IMR-90 (cell line): ENCODE measurements at regions not wholly inside any gene's neighbourhood (a gene's known extent, or its start where the extent isn't known, plus 50 kb on each side); places are given as distances from the start of the nearest gene placed in this dataset.

Experiments
- ATAC-seq: fragments of 200-7000 bp; cut with Tn5 transposase; 2 replicates; pipeline ENCODE4 v1.9.1; 2020; ENCODE audit warnings: low read depth, mild to moderate bottlenecking, moderate library complexity
- BruUV-seq: library from RNA; stranded (reverse); fragments of 400-500 nt; replicated peaks from 2 replicates; lab custom pipeline; 2021; lab: Mats Ljungman, UMichigan
- CTCF ChIA-PET: fragments of 300-600 bp; formaldehyde crosslinking; extraction: SDS; loops from one replicate; lab custom pipeline; 2021; ENCODE audit warnings: antibody characterized with exemption; lab: Yijun Ruan, JAX
- POLR2A ChIA-PET: fragments of 300-600 bp; sonication (Branson Sonifier 250); formaldehyde crosslinking; loops from one replicate; lab custom pipeline; 2022; ENCODE audit warnings: antibody characterized with exemption; ENCODE audit not compliant: unreplicated experiment; lab: Charles Lee
- DNase-seq: peaks from one replicate; pipeline ENCODE4 v3.0.0; 2013
- H2AFZ ChIP-seq: replicated peaks from 2 replicates; pipeline ENCODE3; 2013; ENCODE audit warnings: low read length, mild to moderate bottlenecking; ENCODE audit not compliant: poor library complexity
- H2AK5ac ChIP-seq: 2 replicates; pipeline ENCODE4 v1.6.1; 2013; ENCODE audit warnings: low read depth, low read length, inconsistent platforms
- H2AK9ac ChIP-seq: replicated peaks from 2 replicates; pipeline ENCODE3; 2013; ENCODE audit warnings: mild to moderate bottlenecking, low read depth, low read length, moderate library complexity; ENCODE audit not compliant: poor library complexity
- H2BK120ac ChIP-seq: 2 replicates; pipeline ENCODE4 v1.6.1; 2013; ENCODE audit warnings: low read depth, low read length, inconsistent platforms
- H2BK15ac ChIP-seq: 3 replicates; pipeline ENCODE4 v1.6.1; 2013; ENCODE audit warnings: low read depth, low read length, inconsistent platforms
- H2BK20ac ChIP-seq: 2 replicates; pipeline ENCODE4 v1.6.1; 2013; ENCODE audit warnings: low read depth, mild to moderate bottlenecking, inconsistent platforms, low read length, moderate library complexity
- H2BK5ac ChIP-seq: 2 replicates; pipeline ENCODE4 v1.6.1; 2013; ENCODE audit warnings: mild to moderate bottlenecking, low read depth, low read length, inconsistent platforms; ENCODE audit not compliant: poor library complexity, severe bottlenecking
- H3K14ac ChIP-seq: replicated peaks from 2 replicates; pipeline ENCODE4 v1.6.1; 2013; ENCODE audit warnings: low read depth, low read length, inconsistent platforms
- H3K18ac ChIP-seq: 2 replicates; pipeline ENCODE4 v1.6.1; 2013; ENCODE audit warnings: low read depth, low read length, control low read depth
- H3K23ac ChIP-seq: 2 replicates; pipeline ENCODE4 v1.6.1; 2013; ENCODE audit warnings: low read depth, low read length, inconsistent platforms
- H3K27ac ChIP-seq: 2 replicates; pipeline ENCODE4 v1.5.1; 2013; ENCODE audit warnings: mild to moderate bottlenecking, control low read depth, low read length; ENCODE audit not compliant: insufficient read depth
- H3K27me3 ChIP-seq: 2 replicates; pipeline ENCODE4 v1.6.1; 2013; ENCODE audit warnings: low read length; ENCODE audit not compliant: control insufficient read depth, insufficient read depth
- H3K36me3 ChIP-seq: 2 replicates; pipeline ENCODE4 v1.6.1; 2013; ENCODE audit warnings: low read length, mixed read lengths; ENCODE audit not compliant: control insufficient read depth, insufficient read depth
- H3K4ac ChIP-seq: 2 replicates; pipeline ENCODE4 v1.6.1; 2013; ENCODE audit warnings: low read depth, low read length, inconsistent platforms
- H3K4me1 ChIP-seq: 2 replicates; pipeline ENCODE4 v1.6.1; 2013; ENCODE audit warnings: low read length, mixed read lengths; ENCODE audit not compliant: control insufficient read depth, insufficient read depth
- H3K4me2 ChIP-seq: 2 replicates; pipeline ENCODE4 v1.6.1; 2013; ENCODE audit warnings: low read depth, mild to moderate bottlenecking, control low read depth, low read length, moderate library complexity
- H3K4me3 ChIP-seq: 2 replicates; pipeline ENCODE4 v1.5.1; 2013; ENCODE audit warnings: low read depth, mild to moderate bottlenecking, control low read depth, low read length, moderate library complexity; ENCODE audit not compliant: insufficient read depth
- H3K56ac ChIP-seq: 2 replicates; pipeline ENCODE4 v1.6.1; 2013; ENCODE audit warnings: low read length, inconsistent platforms; ENCODE audit not compliant: insufficient read depth; ENCODE audit errors: extremely low read depth
- H3K79me1 ChIP-seq, 2 experiments: 2 replicates each; pipeline ENCODE4 v1.6.1; 2013; ENCODE audit warnings: low read length in 2 of 2, inconsistent platforms in 1 of 2, low read depth in 1 of 2
- H3K9ac ChIP-seq: 2 replicates; pipeline ENCODE4 v1.6.1; 2013; ENCODE audit warnings: low read depth, low read length, control low read depth
- H3K9me1 ChIP-seq: 2 replicates; pipeline ENCODE4 v1.6.1; 2013; ENCODE audit warnings: low read length, inconsistent platforms; ENCODE audit not compliant: insufficient read depth
- H3K9me3 ChIP-seq: 2 replicates; pipeline ENCODE4 v1.6.1; 2013; ENCODE audit warnings: low read length; ENCODE audit not compliant: control insufficient read depth, insufficient read depth
- H4K20me1 ChIP-seq: 2 replicates; pipeline ENCODE4 v1.6.1; 2013; ENCODE audit warnings: low read length, inconsistent platforms; ENCODE audit not compliant: insufficient read depth
- H4K5ac ChIP-seq: 2 replicates; pipeline ENCODE4 v1.6.1; 2013; ENCODE audit warnings: mild to moderate bottlenecking, low read depth, low read length, control low read depth
- H4K8ac ChIP-seq, 2 experiments: 2 replicates each; pipeline ENCODE4 v1.6.1; 2013; ENCODE audit warnings: low read depth in 2 of 2, low read length in 2 of 2, control low read depth in 1 of 2, inconsistent platforms in 1 of 2
- H4K91ac ChIP-seq: 2 replicates; pipeline ENCODE4 v1.6.1; 2013; ENCODE audit warnings: low read depth, low read length, inconsistent platforms; ENCODE audit not compliant: insufficient read depth
- CEBPB ChIP-seq: IDR thresholded peaks from 2 replicates; pipeline ENCODE4 v1.6.1; 2012; ENCODE audit warnings: low read depth, low read length, improper control_type of control experiment
- MXI1 ChIP-seq: IDR thresholded peaks from 2 replicates; pipeline ENCODE4 v1.6.1; 2012; ENCODE audit warnings: low read depth, mild to moderate bottlenecking, low read length, moderate library complexity, borderline replicate concordance
- RCOR1 ChIP-seq: IDR thresholded peaks from 2 replicates; pipeline ENCODE4 v1.6.1; 2012; ENCODE audit warnings: mild to moderate bottlenecking, low read length, improper control_type of control experiment; ENCODE audit not compliant: insufficient replicate concordance
- WGBS, 2 experiments: methylation state at CpG; one replicate each; pipeline versions ENCODE4 v1.1.5 to v1.1.7; 2013; ENCODE audit warnings: missing lambda C conversion rate in 2 of 2; ENCODE audit not compliant: insufficient read length in 1 of 2; ENCODE audit errors: extremely low coverage in 2 of 2; 5-methylcytosine and 5-hydroxymethylcytosine counted together
- dilution Hi-C: fragments of 300-500 bp; cut with HindIII; formaldehyde crosslinking; loops from one replicate; pipeline ENCODE4 v1.14.3; 2018; ENCODE audit warnings: low sequenced_read_pairs; ENCODE audit not compliant: unreplicated experiment
- in situ Hi-C: fragments of 300-500 bp; cut with MboI; formaldehyde crosslinking; loops from 3 replicates; pipeline ENCODE4 v1.14.3; 2019; ENCODE audit warnings: low sequenced_read_pairs, inconsistent platforms, mixed read lengths
- intact Hi-C: fragments of 100-400 bp; cut with micrococcal nuclease; formaldehyde crosslinking; loops from 2 replicates; pipeline ENCODE4 v1.10.0; 2022
- TF ChIP-seq, protein P1 (sequence below): conservative IDR thresholded peaks from 2 replicates; pipeline ENCODE4 v1.5.1; 2012; ENCODE audit warnings: mild to moderate bottlenecking, low read depth, low read length, improper control_type of control experiment

DNA sequence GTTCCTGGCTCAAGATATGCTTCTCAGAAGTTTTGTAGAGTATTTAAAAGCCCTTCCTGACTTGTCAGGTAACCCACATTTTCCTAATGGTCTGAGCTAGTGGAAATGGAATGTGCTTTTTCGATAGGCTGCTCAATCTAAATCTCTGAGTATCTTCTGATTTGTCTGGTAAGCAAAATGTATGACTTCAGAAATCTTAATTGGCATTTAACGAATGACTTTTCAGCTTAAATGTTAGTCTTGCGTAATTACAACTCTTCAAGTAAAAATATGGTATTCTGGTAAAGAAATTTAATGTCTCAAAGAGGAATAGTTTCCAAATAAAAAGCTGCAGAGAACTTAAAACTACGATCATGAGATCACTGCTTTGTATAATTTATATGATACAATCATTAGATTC, 379.1 kb downstream of the ANKRD50 start:
- no TSS peak for BruUV-seq
- H3K56ac ChIP-seq: no peak overlapping the region
- no peaks in the 10 kb centered on the region for H3K27me3 ChIP-seq
- no peak overlapping the region for H3K4me3 ChIP-seq
- H2AK9ac ChIP-seq: no peak overlapping the region
- H4K5ac ChIP-seq: no peak overlapping the region
- H3K79me1 ChIP-seq: no peaks in the 10 kb centered on the region
- DNase-seq: no peak
- in situ Hi-C loops: no loop called here
- ChIA-PET POLR2A (interaction anchor here (0.7 kb wide), 1 partner anchor 948 kb away, joined by 3 read pairs; no protein-coding TSS in a partner anchor), CTCF (interaction anchor here (1.1 to 1.6 kb wide), 4 partner anchors 11 to 910 kb away, joined by 3 to 4 read pairs (median 4); no protein-coding TSS in a partner anchor)
- intact Hi-C loops: loop anchor here (10.0 kb wide), 3 partner anchors 311 to 711 kb away; no protein-coding TSS in a partner anchor
- no peak overlapping the region for H3K4ac ChIP-seq
- H2BK5ac ChIP-seq: no peak overlapping the region
- H4K20me1 ChIP-seq: no peaks in the 10 kb centered on the region
- no peak overlapping the region for H4K8ac ChIP-seq
- no peaks in the 10 kb centered on the region for H3K36me3 ChIP-seq
- H2BK15ac ChIP-seq: no peak overlapping the region
- H4K91ac ChIP-seq: no peak overlapping the region
- TF ChIP-seq RCOR1: no peak
- TF ChIP-seq, protein P1, sequence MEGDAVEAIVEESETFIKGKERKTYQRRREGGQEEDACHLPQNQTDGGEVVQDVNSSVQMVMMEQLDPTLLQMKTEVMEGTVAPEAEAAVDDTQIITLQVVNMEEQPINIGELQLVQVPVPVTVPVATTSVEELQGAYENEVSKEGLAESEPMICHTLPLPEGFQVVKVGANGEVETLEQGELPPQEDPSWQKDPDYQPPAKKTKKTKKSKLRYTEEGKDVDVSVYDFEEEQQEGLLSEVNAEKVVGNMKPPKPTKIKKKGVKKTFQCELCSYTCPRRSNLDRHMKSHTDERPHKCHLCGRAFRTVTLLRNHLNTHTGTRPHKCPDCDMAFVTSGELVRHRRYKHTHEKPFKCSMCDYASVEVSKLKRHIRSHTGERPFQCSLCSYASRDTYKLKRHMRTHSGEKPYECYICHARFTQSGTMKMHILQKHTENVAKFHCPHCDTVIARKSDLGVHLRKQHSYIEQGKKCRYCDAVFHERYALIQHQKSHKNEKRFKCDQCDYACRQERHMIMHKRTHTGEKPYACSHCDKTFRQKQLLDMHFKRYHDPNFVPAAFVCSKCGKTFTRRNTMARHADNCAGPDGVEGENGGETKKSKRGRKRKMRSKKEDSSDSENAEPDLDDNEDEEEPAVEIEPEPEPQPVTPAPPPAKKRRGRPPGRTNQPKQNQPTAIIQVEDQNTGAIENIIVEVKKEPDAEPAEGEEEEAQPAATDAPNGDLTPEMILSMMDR: no peak
- peak; percentile 72 for TF ChIP-seq CEBPB
- TF ChIP-seq MXI1: no peak
- no peaks in the 10 kb centered on the region for H3K9me1 ChIP-seq
- H2BK20ac ChIP-seq: no peak overlapping the region
- no peak overlapping the region for H3K4me2 ChIP-seq
- dilution Hi-C loops: no loop called here
- no peak overlapping the region for H3K9ac ChIP-seq
- H3K18ac ChIP-seq: no peak overlapping the region
- H3K23ac ChIP-seq: no peak overlapping the region
- H2AK5ac ChIP-seq: no peak overlapping the region
- no peak overlapping the region for H2AFZ ChIP-seq
- no peak overlapping the region for H2BK120ac ChIP-seq
- ATAC-seq: no peak
- no peak overlapping the region for H3K14ac ChIP-seq
- H3K4me1 ChIP-seq: no peaks in the 10 kb centered on the region
- WGBS, 2 experiments: no CpG with 5 or more reads among the region's 4 CpGs
- no peaks in the 10 kb centered on the region for H3K9me3 ChIP-seq
- no peak overlapping the region for H3K27ac ChIP-seq
